H1 (cell line): ENCODE measurements at regions not wholly inside any gene's neighbourhood (a gene's known extent, or its start where the extent isn't known, plus 50 kb on each side); places are given as distances from the start of the nearest gene placed in this dataset.

Experiments
- CTCF ChIA-PET: fragments of 300-600 bp; sonication (Branson Sonifier 250); formaldehyde crosslinking; loops from one replicate; lab custom pipeline; 2021; ENCODE audit not compliant: partially characterized antibody; lab: Charles Lee
- POLR2A ChIA-PET: fragments of 300-600 bp; sonication (Branson Sonifier 250); formaldehyde crosslinking; loops from one replicate; lab custom pipeline; 2021; ENCODE audit warnings: inconsistent platforms; ENCODE audit not compliant: partially characterized antibody; lab: Charles Lee
- DNase-seq, 2 experiments: peaks; one replicate each; pipeline versions ENCODE4 v3.0.0 to v3.0.0-alpha.2; 2010 to 2022; ENCODE audit warnings: low spot score in 2 of 2, low read depth in 1 of 2, mixed read lengths in 1 of 2
- FAIRE-seq: peaks from 2 replicates; lab custom pipeline; 2011; peaks lifted over from hg19 to GRCh38; lab: Jason Lieb, UNC
- H2AFZ ChIP-seq: 2 replicates; pipeline ENCODE4 v1.8.1; 2012; ENCODE audit warnings: low read length, inconsistent platforms
- H2AK5ac ChIP-seq: 2 replicates; pipeline ENCODE4 v1.6.1; 2013; ENCODE audit warnings: low read depth, low read length
- H2BK120ac ChIP-seq: replicated peaks from 2 replicates; pipeline ENCODE3; 2013; ENCODE audit warnings: low read depth, low read length, inconsistent platforms
- H2BK12ac ChIP-seq: 2 replicates; pipeline ENCODE4 v1.6.1; 2013; ENCODE audit warnings: low read depth, low read length
- H2BK15ac ChIP-seq: 2 replicates; pipeline ENCODE4 v1.6.1; 2013; ENCODE audit warnings: low read length
- H2BK20ac ChIP-seq: 2 replicates; pipeline ENCODE4 v1.6.1; 2013; ENCODE audit warnings: low read length
- H2BK5ac ChIP-seq: 2 replicates; pipeline ENCODE4 v1.6.1; 2013; ENCODE audit warnings: low read depth, low read length
- H3K14ac ChIP-seq: 2 replicates; pipeline ENCODE4 v1.6.1; 2013; ENCODE audit warnings: inconsistent platforms; ENCODE audit not compliant: insufficient read length
- H3K18ac ChIP-seq: 2 replicates; pipeline ENCODE4 v1.6.1; 2013; ENCODE audit warnings: low read length; ENCODE audit errors: extremely low read depth
- H3K23ac ChIP-seq: 2 replicates; pipeline ENCODE4 v1.6.1; 2013; ENCODE audit warnings: inconsistent platforms; ENCODE audit not compliant: insufficient read length
- H3K23me2 ChIP-seq: 2 replicates; pipeline ENCODE4 v1.6.1; 2013; ENCODE audit warnings: low read depth, low read length
- H3K27ac ChIP-seq: 2 replicates; pipeline ENCODE4 v1.6.1; 2011; ENCODE audit warnings: low read depth, low read length, inconsistent platforms
- H3K27me3 ChIP-seq, 4 experiments: replicated peaks in 1 of 4; 1 replicate in 1 of 4; 2 replicates in 3 of 4; pipeline versions ENCODE4 v1.6.1 to v1.8.1; 2011 to 2013; ENCODE audit warnings: low read length in 3 of 4, mild to moderate bottlenecking in 3 of 4, inconsistent platforms in 2 of 4, mixed read lengths in 2 of 4, moderate library complexity in 1 of 4; ENCODE audit not compliant: control insufficient read depth in 3 of 4, insufficient read depth in 3 of 4; ENCODE audit errors: extremely low read depth in 1 of 4
- H3K36me3 ChIP-seq, 4 experiments: 2 replicates each; pipeline versions ENCODE4 v1.6.1 to v1.8.1; 2011 to 2013; ENCODE audit warnings: mild to moderate bottlenecking in 4 of 4, low read length in 3 of 4, moderate library complexity in 2 of 4, control low read depth in 1 of 4, inconsistent platforms in 1 of 4; ENCODE audit not compliant: insufficient read depth in 4 of 4, control insufficient read depth in 2 of 4
- H3K4ac ChIP-seq: replicated peaks from 2 replicates; pipeline ENCODE3; 2013; ENCODE audit warnings: low read length, low read depth, mixed read lengths, inconsistent platforms; ENCODE audit not compliant: insufficient read length
- H3K4me1 ChIP-seq, 4 experiments: replicated peaks in 1 of 4; 1 replicate in 1 of 4; 2 replicates in 3 of 4; pipeline versions ENCODE4 v1.6.1 to v1.8.1; 2011 to 2013; ENCODE audit warnings: low read length in 3 of 4, inconsistent platforms in 2 of 4, mixed read lengths in 1 of 4; ENCODE audit not compliant: insufficient read depth in 4 of 4, control insufficient read depth in 3 of 4
- H3K4me2 ChIP-seq, 2 experiments: 2 replicates each; pipeline versions ENCODE4 v1.6.1 to v1.8.1; 2011 to 2013; ENCODE audit warnings: low read depth in 2 of 2, low read length in 2 of 2, control low read depth in 1 of 2, inconsistent platforms in 1 of 2, mild to moderate bottlenecking in 1 of 2; ENCODE audit not compliant: insufficient read depth in 1 of 2
- H3K4me3 ChIP-seq, 4 experiments: fragments of 200-600, 300-600 bp in 1 of 4; sonication (generic), shearing (Covaris generic), sonication (Bioruptor Twin) in 1 of 4; 2 replicates each; pipeline versions ENCODE4 v1.5.1 to v1.8.1; 2011 to 2016; ENCODE audit warnings: low read length in 4 of 4, low read depth in 3 of 4, control low read depth in 2 of 4, inconsistent platforms in 2 of 4, mild to moderate bottlenecking in 2 of 4, mixed read lengths in 1 of 4, moderate library complexity in 1 of 4; ENCODE audit not compliant: insufficient read depth in 2 of 4; ENCODE audit errors: extremely low read depth in 1 of 4
- H3K56ac ChIP-seq: replicated peaks from 2 replicates; pipeline ENCODE3; 2013; ENCODE audit warnings: low read depth, mild to moderate bottlenecking, mixed read lengths, low read length, inconsistent platforms; ENCODE audit not compliant: insufficient read length
- H3K79me1 ChIP-seq: 2 replicates; pipeline ENCODE4 v1.6.1; 2013; ENCODE audit warnings: low read depth, low read length, control low read depth
- H3K79me2 ChIP-seq, 2 experiments: 2 replicates each; pipeline versions ENCODE4 v1.6.1 to v1.8.1; 2012 to 2013; ENCODE audit warnings: low read length in 2 of 2, mild to moderate bottlenecking in 2 of 2, inconsistent platforms in 1 of 2; ENCODE audit not compliant: insufficient read depth in 2 of 2, control insufficient read depth in 1 of 2
- H3K9ac ChIP-seq, 4 experiments: replicated peaks in 1 of 4; 1 replicate in 1 of 4; 2 replicates in 3 of 4; pipeline versions ENCODE4 v1.6.1 to v1.8.1; 2011 to 2013; ENCODE audit warnings: low read depth in 3 of 4, low read length in 3 of 4, control low read depth in 2 of 4, mild to moderate bottlenecking in 2 of 4, moderate library complexity in 2 of 4, inconsistent platforms in 1 of 4; ENCODE audit errors: extremely low read depth in 1 of 4
- H3K9me3 ChIP-seq, 2 experiments: 2 replicates each; pipeline versions ENCODE4 v1.6.1 to v1.8.1; 2012 to 2013; ENCODE audit warnings: mild to moderate bottlenecking in 2 of 2, moderate library complexity in 2 of 2, control low read depth in 1 of 2, inconsistent platforms in 1 of 2, low read depth in 1 of 2, low read length in 1 of 2, mixed read lengths in 1 of 2; ENCODE audit not compliant: insufficient read depth in 2 of 2
- H4K20me1 ChIP-seq, 2 experiments: replicated peaks in 1 of 2; 2 replicates each; pipeline versions ENCODE3 to v1.8.1; 2011 to 2013; ENCODE audit warnings: inconsistent platforms in 2 of 2, low read length in 2 of 2, mild to moderate bottlenecking in 1 of 2; ENCODE audit not compliant: insufficient read depth in 2 of 2, control insufficient read depth in 1 of 2
- H4K5ac ChIP-seq: 2 replicates; pipeline ENCODE4 v1.6.1; 2013; ENCODE audit warnings: low read length, low read depth, mixed read lengths, inconsistent platforms; ENCODE audit not compliant: insufficient read length
- H4K8ac ChIP-seq: 2 replicates; pipeline ENCODE4 v1.8.0; 2013; ENCODE audit warnings: mild to moderate bottlenecking, moderate library complexity, low read length, inconsistent platforms; ENCODE audit not compliant: insufficient read depth; ENCODE audit errors: extremely low read depth
- H4K91ac ChIP-seq: replicated peaks from 2 replicates; pipeline ENCODE3; 2013; ENCODE audit warnings: low read length, mixed read lengths, inconsistent platforms; ENCODE audit not compliant: insufficient read length
- CEBPB ChIP-seq: IDR thresholded peaks from 2 replicates; pipeline ENCODE4 v1.6.1; 2012; ENCODE audit warnings: low read depth, low read length
- CHD1 ChIP-seq: IDR thresholded peaks from 2 replicates; pipeline ENCODE4 v1.6.1; 2012; ENCODE audit warnings: low read depth, low read length, improper control_type of control experiment
- EZH2 ChIP-seq: fragments of 200-600 bp; sonication (generic); IDR thresholded peaks from 2 replicates; pipeline ENCODE4 v1.7.1; 2012; ENCODE audit warnings: low read depth, mild to moderate bottlenecking, moderate library complexity, low read length, inconsistent platforms; ENCODE audit not compliant: severe bottlenecking
- FOSL1 ChIP-seq: IDR thresholded peaks from 2 replicates; pipeline ENCODE4 v1.6.1; 2011; ENCODE audit warnings: mild to moderate bottlenecking, low read depth, low read length, moderate library complexity; ENCODE audit not compliant: insufficient read depth
- HDAC2 ChIP-seq, 2 experiments: fragments of 300-600 bp in 1 of 2; sonication (generic) in 1 of 2; IDR thresholded peaks; 2 replicates each; pipeline ENCODE4 v1.6.1; 2011 to 2012; ENCODE audit warnings: low read depth in 2 of 2, low read length in 2 of 2, mild to moderate bottlenecking in 2 of 2, moderate library complexity in 2 of 2, borderline replicate concordance in 1 of 2, inconsistent platforms in 1 of 2
- KDM5A ChIP-seq: fragments of 200-600 bp; IDR thresholded peaks from 2 replicates; pipeline ENCODE4 v1.7.1; 2012; ENCODE audit warnings: mild to moderate bottlenecking, low read length, inconsistent platforms, mixed read lengths
- NANOG ChIP-seq: IDR thresholded peaks from 2 replicates; pipeline ENCODE4 v1.6.1; 2011; ENCODE audit warnings: low read length, low read depth, mild to moderate bottlenecking, inconsistent platforms; ENCODE audit not compliant: insufficient read depth, poor library complexity, severe bottlenecking
- SIN3A ChIP-seq, 2 experiments: IDR thresholded peaks in 1 of 2; conservative IDR thresholded peaks in 1 of 2; 2 replicates each; pipeline ENCODE4 v1.6.1; 2011 to 2012; ENCODE audit warnings: low read length in 2 of 2, improper control_type of control experiment in 1 of 2, low read depth in 1 of 2, mild to moderate bottlenecking in 1 of 2
- SRF ChIP-seq: IDR thresholded peaks from 2 replicates; pipeline ENCODE4 v1.6.1; 2011; ENCODE audit warnings: mild to moderate bottlenecking, low read depth, low read length, moderate library complexity
- TEAD4 ChIP-seq: IDR thresholded peaks from 2 replicates; pipeline ENCODE4 v1.6.1; 2012; ENCODE audit warnings: low read depth, low read length, inconsistent platforms, mixed read lengths
- ZNF274 ChIP-seq: IDR thresholded peaks from 2 replicates; pipeline ENCODE4 v1.7.0; 2012; ENCODE audit warnings: low read length, borderline replicate concordance; ENCODE audit errors: extremely low read depth
- WGBS, 2 experiments: shearing (Covaris generic) in 1 of 2; methylation state at CpG; one replicate each; pipeline versions ENCODE4 v1.1.6 to v1.1.7; 2013 to 2015; ENCODE audit warnings: low lambda C conversion rate in 2 of 2, mixed read lengths in 2 of 2, inconsistent platforms in 1 of 2, low coverage in 1 of 2, missing lambda C conversion rate in 1 of 2; ENCODE audit not compliant: insufficient replicate concordance in 2 of 2, insufficient coverage in 1 of 2, insufficient read length in 1 of 2; ENCODE audit errors: extremely low coverage in 1 of 2, missing lambda C conversion rate in 1 of 2; 5-methylcytosine and 5-hydroxymethylcytosine counted together
- TF ChIP-seq, protein P1 (sequence below): IDR thresholded peaks from 2 replicates; pipeline ENCODE4 v1.6.1; 2012; ENCODE audit warnings: inconsistent platforms

DNA sequence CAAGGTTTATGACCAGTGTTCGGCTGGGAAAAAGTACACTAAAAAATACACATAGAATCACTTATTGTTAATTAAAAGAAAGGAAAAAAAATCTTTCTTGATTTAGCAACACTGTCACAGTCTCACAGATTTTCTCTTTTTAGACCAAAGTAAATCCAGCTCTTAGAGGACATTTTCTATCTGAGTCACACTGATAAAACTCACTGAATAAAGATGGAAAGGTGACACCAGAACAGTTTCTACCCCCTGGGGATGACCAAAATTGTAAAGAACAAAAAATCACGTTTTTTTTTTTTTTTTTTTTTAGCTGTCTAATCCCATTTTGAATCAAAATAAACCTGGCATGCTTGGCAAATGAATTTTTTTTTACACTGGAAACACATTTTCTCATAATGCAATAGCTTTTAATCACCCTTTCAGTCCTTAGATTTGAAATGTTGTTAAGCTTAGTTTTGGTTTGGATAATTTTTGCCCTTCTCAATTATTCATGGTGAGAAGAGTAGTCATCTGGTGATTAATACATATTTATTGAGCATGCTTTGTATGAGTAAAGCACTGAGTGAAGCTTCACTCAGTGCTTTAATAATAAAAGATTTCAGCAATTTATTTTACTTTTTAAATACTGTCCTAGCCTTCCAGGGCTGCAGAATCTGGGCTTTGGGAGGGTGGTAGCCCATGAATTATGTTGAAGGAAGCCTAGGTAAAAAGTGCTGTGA is 886.3 kb downstream of the SLC4A3 start:
- H3K4me3 ChIP-seq: no peak overlapping the region
- no peak overlapping the region for H4K91ac ChIP-seq
- no peak for TF ChIP-seq SIN3A (conservative IDR thresholded peaks at IDR 0.05 in 1 of 2, IDR thresholded peaks at IDR 0.05 in 1 of 2; ENCODE audit: low read depth in 1 of 2, low read length in 2 of 2)
- TF ChIP-seq, protein P1, sequence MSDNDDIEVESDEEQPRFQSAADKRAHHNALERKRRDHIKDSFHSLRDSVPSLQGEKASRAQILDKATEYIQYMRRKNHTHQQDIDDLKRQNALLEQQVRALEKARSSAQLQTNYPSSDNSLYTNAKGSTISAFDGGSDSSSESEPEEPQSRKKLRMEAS: no peak
- no peak for TF ChIP-seq ZNF274
- TF ChIP-seq EZH2: no peak
- no peak for TF ChIP-seq CHD1
- TF ChIP-seq FOSL1: no peak
- no peak for TF ChIP-seq TEAD4
- no peak for TF ChIP-seq KDM5A
- TF ChIP-seq SRF: no peak
- TF ChIP-seq NANOG: no peak
- no peak for TF ChIP-seq HDAC2 (IDR thresholded peaks at IDR 0.05; ENCODE audit: borderline replicate concordance in 1 of 2, low read depth in 2 of 2, low read length in 2 of 2)
- no peak for TF ChIP-seq CEBPB
- TF ChIP-seq, all 59 proteins: peak for 0
- H2BK12ac ChIP-seq: no peak overlapping the region
- H2BK5ac ChIP-seq: no peak overlapping the region
- no peaks in the 10 kb centered on the region for H3K27me3 ChIP-seq
- H4K5ac ChIP-seq: no peak overlapping the region
- no peak overlapping the region for H3K14ac ChIP-seq
- H3K23me2 ChIP-seq: no peaks in the 10 kb centered on the region
- no peak overlapping the region for H2BK120ac ChIP-seq
- no peak overlapping the region for H3K18ac ChIP-seq
- H3K9ac ChIP-seq: no peak overlapping the region
- no peak overlapping the region for H3K56ac ChIP-seq
- H3K27ac ChIP-seq: no peak overlapping the region
- H2BK15ac ChIP-seq: no peak overlapping the region
- H3K4me2 ChIP-seq: no peak overlapping the region
- no peak overlapping the region for H2AFZ ChIP-seq
- no peaks in the 10 kb centered on the region; a peak in 1 of 4 replicates for H3K9me3 ChIP-seq
- ChIA-PET POLR2A (interaction anchor here (1.3 kb wide), 1 partner anchor 9 kb away, joined by 3 read pairs; no protein-coding TSS in a partner anchor), CTCF (interaction anchor here (0.9 to 2.2 kb wide), 2 partner anchors 19 kb away, joined by 3 to 8 read pairs; no protein-coding TSS in a partner anchor)
- H2AK5ac ChIP-seq: no peak overlapping the region
- H3K36me3 ChIP-seq: no peaks in the 10 kb centered on the region
- no peak overlapping the region for H3K4ac ChIP-seq
- H3K79me1 ChIP-seq: no peaks in the 10 kb centered on the region
- H4K20me1 ChIP-seq: no peaks in the 10 kb centered on the region
- H4K8ac ChIP-seq: no peak overlapping the region
- DNase-seq: no peak
- H3K79me2 ChIP-seq: no peaks in the 10 kb centered on the region
- H2BK20ac ChIP-seq: no peak overlapping the region
- FAIRE-seq: no peak
- H3K23ac ChIP-seq: no peak overlapping the region
- peaks cover 0 to 7% (median 0%) of the 10 kb centered on the region in 4 experiments; a peak in 2 of 7 replicates for H3K4me1 ChIP-seq
- WGBS, 2 experiments: 48% methylated on average over 2 of the region's 2 CpGs; no CpG with 5 or more reads in 1 of the 2 experiments
